BE2C (cell line): ENCODE measurements at regions not wholly inside any gene's neighbourhood (a gene's known extent, or its start where the extent isn't known, plus 50 kb on each side); places are given as distances from the start of the nearest gene placed in this dataset.

ENCODE experiments used
- DNase-seq: peaks from one replicate; pipeline ENCODE4 v3.0.0-alpha.2; 2020
- H3K27me3 ChIP-seq: fragments of 250-450 bp; sonication (Bioruptor Pico); 2 replicates; pipeline ENCODE4 v1.5.1; 2020; ENCODE audit warnings: mild to moderate bottlenecking
- H3K36me3 ChIP-seq: fragments of 250-450 bp; sonication (Bioruptor Pico); 2 replicates; pipeline ENCODE4 v1.5.1; 2020; ENCODE audit warnings: mild to moderate bottlenecking
- H3K4me1 ChIP-seq: fragments of 250-450 bp; sonication (Bioruptor Pico); 2 replicates; pipeline ENCODE4 v1.5.1; 2020
- H3K4me3 ChIP-seq: 2 replicates; pipeline ENCODE4 v1.5.1; 2011; ENCODE audit warnings: low read depth, low read length
- H3K9me3 ChIP-seq: fragments of 250-450 bp; sonication (Bioruptor Pico); 2 replicates; pipeline ENCODE4 v1.5.1; 2020
- CTCF ChIP-seq: IDR thresholded peaks from 2 replicates; pipeline ENCODE4 v1.5.1; 2012; ENCODE audit warnings: mild to moderate bottlenecking, low read depth, low read length

- no peak overlapping the region for H3K4me3 ChIP-seq
- H3K9me3 ChIP-seq: no peaks in the 10 kb centered on the region
- H3K27me3 ChIP-seq: no peaks in the 10 kb centered on the region
- no peak for TF ChIP-seq CTCF
- H3K4me1 ChIP-seq: no peaks in the 10 kb centered on the region
- H3K36me3 ChIP-seq: no peaks in the 10 kb centered on the region
- no peak for DNase-seq
These were observed 433.4 kb upstream of the GBE1 start for GRCh38 chr3:82194870-82195269.

- Histone ChIP-seq H3K9me3 (no peaks in the 10 kb centered on the region), H3K27me3 (no peaks in the 10 kb centered on the region), H3K4me3 (no peak overlapping the region), H3K36me3 (no peaks in the 10 kb centered on the region), H3K4me1 (no peaks in the 10 kb centered on the region)
- TF ChIP-seq CTCF: no peak
- DNase-seq: no peak
These were observed 424.6 kb upstream of the GBE1 start for GRCh38 chr3:82186017-82186416.

- H3K27me3 ChIP-seq: no peaks in the 10 kb centered on the region
- no peak for TF ChIP-seq CTCF
- H3K4me1 ChIP-seq: no peaks in the 10 kb centered on the region
- no peak overlapping the region for H3K4me3 ChIP-seq
- no peaks in the 10 kb centered on the region for H3K9me3 ChIP-seq
- no peaks in the 10 kb centered on the region for H3K36me3 ChIP-seq
- no peak for DNase-seq
These were observed 417.8 kb upstream of the GBE1 start for GRCh38 chr3:82179291-82179690.

GRCh38 chr3:82178291-82178690 lies 416.8 kb upstream of the GBE1 start:
- no peak for DNase-seq
- Histone ChIP-seq H3K36me3 (no peaks in the 10 kb centered on the region), H3K4me1 (no peaks in the 10 kb centered on the region), H3K9me3 (no peaks in the 10 kb centered on the region), H3K4me3 (no peak overlapping the region), H3K27me3 (no peaks in the 10 kb centered on the region)
- no peak for TF ChIP-seq CTCF

- H3K9me3 ChIP-seq: no peaks in the 10 kb centered on the region
- no peak overlapping the region for H3K4me3 ChIP-seq
- no peak for DNase-seq
- no peaks in the 10 kb centered on the region for H3K27me3 ChIP-seq
- H3K36me3 ChIP-seq: no peaks in the 10 kb centered on the region
- no peaks in the 10 kb centered on the region for H3K4me1 ChIP-seq
- no peak for TF ChIP-seq CTCF
These were observed 416.3 kb upstream of the GBE1 start for GRCh38 chr3:82177774-82178173.

GRCh38 chr3:82165266-82165665 lies 403.8 kb upstream of the GBE1 start:
- no peak for DNase-seq
- Histone ChIP-seq H3K4me3 (no peak overlapping the region), H3K27me3 (no peaks in the 10 kb centered on the region), H3K9me3 (no peaks in the 10 kb centered on the region), H3K4me1 (no peaks in the 10 kb centered on the region), H3K36me3 (no peaks in the 10 kb centered on the region)
- no peak for TF ChIP-seq CTCF
